Activated CD4-positive, alpha-beta T cell treated with anti-CD3 and anti-CD28 coated beads, Interleukin-2, Interleukin-4, amounts not matched to agents 100 ng/mL and 50 ng/mL, durations not matched to agents 16 hours and 8 hours (primary cell): ENCODE measurements at regions not wholly inside any gene's neighbourhood (a gene's known extent, or its start where the extent isn't known, plus 50 kb on each side); places are given as distances from the start of the nearest gene placed in this dataset.
"Not testable (repeated sequence)": the region's sequence is repeated elsewhere in the genome, so short reads cannot be mapped to it uniquely, and the experiment has no call there.

Experiments
- DNase-seq: peaks from one replicate; pipeline ENCODE4 v3.0.0-alpha.2; 2020; ENCODE audit warnings: low spot score

DNA sequence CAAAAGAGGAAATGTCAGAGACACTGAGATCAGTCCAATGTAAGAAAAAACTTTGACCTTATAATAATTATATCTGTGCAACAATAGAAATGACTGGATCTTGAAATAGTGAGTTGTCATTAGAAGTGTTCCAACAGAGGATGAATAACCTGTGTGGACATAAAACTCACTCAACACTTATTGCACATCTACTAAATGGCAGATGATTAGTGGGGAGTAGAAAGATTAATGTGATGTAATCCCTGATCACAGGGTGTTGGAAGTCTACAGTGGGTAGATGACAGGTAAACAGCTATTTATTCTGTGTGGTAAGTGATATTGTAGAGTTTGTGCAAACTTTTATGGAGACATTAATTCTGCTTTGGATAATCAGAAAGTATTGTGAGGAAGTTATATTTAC, 177.3 kb upstream of the HMHB1 start:
- no peak for DNase-seq

DNA sequence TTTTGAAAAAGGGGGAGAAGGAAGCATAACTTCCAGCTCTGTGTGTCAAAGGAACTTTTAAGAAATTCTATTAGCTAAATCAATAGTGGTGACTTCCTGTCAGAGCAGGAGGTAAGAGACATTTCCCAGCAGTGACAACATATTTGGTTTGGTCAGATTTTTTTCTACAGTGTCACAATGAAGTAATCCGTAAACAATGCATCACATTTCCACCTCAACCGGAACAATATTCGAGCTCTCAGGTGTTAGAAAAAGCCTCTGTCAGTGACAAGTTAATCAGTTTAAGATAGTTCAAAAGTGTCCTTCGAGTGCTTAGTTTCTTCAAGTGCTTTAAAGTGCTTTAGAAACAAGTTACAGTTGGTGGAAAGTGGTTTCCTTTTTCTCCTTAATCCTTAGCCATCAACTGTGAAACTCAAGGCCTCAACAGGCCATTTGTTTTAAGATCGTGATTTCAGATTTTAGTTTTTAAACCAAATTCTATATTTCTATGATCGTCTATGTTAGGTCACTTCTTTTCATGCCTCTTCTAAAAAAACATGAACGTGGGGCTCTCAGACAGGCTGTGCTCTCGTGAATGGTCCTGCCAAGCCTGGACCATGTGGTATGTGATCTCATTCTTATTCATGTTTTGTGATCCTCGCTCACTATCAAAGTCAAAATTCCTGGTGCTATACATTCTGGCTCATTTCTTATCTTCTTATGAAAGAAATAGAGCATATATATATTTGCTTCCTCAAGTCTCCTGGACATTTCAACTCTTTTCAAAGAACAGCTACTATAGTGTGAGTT, 181.9 kb upstream of the HMHB1 start:
- no peak for DNase-seq

GRCh38 chr5:143625048-143625447, 186.9 kb upstream of the HMHB1 start:
- not testable (repeated sequence) for DNase-seq

GRCh38 chr5:143624465-143624864, 187.5 kb upstream of the HMHB1 start:
- DNase-seq: no peak

DNA sequence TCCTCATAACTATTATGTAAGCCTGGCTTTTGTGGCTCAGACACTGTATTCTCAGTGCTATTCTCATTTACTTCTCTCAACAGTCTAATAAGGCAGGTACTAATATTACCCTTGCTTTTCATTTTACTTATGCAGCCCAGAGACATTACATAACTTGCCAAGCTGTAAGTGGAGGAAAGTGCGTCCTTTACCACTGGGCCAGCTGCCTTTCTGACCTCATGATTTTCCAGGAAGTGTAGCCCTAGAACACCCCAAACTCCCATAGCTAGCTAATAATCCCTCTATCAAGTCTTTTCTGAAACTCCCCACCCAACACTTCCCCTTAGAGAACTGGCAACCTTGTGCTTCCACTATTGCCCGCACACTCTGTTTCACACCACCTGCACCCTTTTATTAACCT, 192.9 kb upstream of the HMHB1 start:
- DNase-seq: no peak

DNA sequence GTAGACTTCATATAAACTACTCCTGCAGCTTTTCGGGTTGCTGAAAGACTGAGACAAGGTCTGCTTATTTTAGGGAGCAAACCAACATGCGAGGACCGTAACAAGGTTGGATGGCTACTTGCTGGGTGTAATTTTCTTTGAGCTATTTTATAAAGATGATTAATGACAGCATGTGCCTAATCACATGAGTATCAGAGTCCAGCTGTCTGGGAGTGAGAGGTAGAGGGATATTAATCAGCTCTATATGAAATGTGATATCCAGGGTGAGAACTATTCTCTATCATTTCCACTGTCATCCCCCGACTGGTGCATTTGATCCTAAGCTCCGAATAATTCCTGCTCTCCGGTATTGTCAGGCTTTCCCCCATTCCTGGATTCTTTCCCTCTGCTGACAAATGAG, 193.8 kb upstream of the HMHB1 start:
- no peak for DNase-seq

DNA sequence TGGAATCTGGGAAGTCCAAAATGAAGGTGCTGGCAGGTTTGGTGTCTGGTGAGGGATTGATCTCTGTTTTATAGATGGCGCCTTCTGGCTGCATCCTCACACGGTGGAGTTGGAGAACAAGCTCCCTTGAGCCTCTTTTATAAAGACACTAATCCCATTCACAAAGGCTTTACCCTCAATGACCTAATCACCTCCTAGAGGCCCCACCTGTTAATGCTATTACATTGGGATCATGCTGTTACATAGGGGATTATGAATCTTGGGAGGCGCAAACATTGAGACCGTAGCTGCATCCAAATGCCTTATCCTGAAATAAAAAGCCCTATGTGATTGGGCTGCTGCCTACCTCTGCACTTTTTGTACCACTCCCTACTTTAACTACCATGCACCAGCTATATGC, 197.1 kb upstream of the HMHB1 start:
- no peak for DNase-seq

GRCh38 chr5:143613329-143613728, 198.6 kb upstream of the HMHB1 start:
- DNase-seq: no peak

- no peak for DNase-seq
These were observed 201.0 kb upstream of the HMHB1 start for GRCh38 chr5:143610946-143611345.

GRCh38 chr5:143606043-143606752, 202.7 kb upstream of the NR3C1 start:
- DNase-seq: peak; percentile 91

DNA sequence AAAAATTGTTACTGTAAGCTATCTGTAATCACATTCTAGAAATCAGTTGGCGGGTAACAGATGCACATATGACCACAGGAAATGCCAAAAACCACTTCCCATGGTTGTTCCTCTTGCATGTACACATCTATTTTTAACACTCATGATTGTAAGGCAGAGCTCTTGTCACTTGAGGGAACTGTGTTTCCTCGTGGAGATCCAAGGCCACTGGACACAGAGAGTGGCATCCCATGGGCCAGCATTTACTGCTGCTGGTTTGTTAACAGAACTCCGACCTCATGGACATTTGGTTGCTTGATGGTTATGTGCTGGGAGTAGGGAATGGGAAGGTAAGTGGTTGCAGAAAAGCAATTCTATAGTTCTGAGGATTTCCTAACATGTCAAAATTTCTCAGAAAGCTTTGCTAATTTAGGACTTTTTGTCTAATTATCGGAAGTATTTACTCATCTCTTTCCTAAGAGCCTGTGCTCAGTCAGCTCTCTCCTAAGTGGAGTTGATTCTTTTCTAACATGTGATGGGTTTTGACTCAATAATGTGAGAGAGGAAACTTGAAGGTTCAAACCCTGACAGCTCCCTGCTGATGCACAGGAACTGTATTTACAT, 202.0 kb upstream of the NR3C1 start:
- DNase-seq: peak; percentile 86

GRCh38 chr5:143601917-143602333, 198.4 kb upstream of the NR3C1 start:
- no peak for DNase-seq

DNA sequence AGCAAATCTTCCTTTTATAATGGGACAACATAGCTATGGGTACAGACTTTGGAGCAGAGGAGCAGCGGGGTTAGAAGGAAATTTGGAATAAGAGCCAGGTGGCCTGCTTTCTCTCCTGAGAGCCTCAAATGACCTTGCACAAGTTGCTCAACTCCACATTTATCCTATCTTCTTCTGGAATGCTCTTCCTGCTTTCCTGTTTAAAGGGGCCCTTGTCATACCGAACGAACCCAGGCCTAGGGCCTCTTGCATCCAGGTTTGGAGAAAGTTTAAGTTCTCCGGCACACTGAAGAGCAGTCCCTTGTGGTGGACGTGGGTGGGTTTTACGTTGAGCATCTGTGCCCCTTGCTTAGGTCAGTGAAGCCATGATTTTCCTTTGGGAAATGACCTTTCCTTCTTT, 197.9 kb upstream of the NR3C1 start:
- no peak for DNase-seq

DNA sequence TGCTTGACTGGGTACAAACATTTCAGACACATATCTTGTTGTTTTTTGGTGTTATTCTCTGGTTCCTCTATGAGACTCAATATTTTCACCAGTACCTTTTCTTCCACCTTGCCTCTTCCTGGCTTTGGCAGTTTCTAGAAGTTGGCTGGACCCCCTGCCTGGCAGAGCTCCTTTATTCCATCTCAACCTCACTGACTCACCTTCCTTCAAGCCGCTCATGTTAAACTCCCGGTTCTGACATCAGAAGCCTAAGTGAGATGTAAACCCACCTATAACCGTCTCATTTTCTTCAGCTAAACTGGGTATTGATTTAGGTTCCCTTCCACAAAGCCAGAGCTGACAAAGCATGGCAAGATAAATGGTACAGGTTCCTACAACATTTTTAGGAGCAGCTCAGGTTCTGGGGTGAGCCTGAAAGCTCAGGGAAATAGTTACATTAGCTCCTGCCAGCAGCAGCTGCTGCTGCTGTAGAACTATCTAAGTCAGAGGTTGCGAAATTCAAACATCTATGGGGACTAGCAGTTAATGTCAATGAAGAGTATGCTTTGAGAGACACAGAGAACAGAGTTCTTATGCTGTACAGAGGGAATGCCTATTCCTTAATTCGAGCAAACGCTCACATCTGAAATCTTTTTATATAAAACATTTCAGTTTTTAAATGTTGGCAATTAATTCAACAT, 197.1 kb upstream of the NR3C1 start:
- no peak for DNase-seq

GRCh38 chr5:143599474-143599873, 196.0 kb upstream of the NR3C1 start:
- DNase-seq: no peak

DNA sequence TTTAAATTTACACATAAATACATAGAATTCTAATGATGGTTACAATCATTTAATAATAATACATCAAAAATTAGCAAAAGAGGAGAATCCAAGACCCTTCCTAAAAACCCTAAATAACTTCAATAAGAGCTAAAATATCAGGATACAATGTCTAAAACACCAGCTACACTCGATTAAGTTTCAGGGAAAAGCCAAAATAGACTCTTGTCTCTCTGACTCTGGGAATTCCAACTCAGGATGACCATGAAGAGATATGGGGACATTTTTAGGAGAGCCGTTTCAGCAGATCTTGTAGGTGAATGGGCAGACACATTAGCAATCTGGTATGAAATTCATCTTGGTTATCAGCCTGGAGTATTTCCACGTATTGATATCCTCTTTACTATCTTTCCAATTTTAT, 193.3 kb upstream of the NR3C1 start:
- DNase-seq: no peak

- peak; percentile 61 for DNase-seq
These were observed 191.7 kb upstream of the NR3C1 start for GRCh38 chr5:143594902-143595818.

- no peak for DNase-seq
These were observed 190.2 kb upstream of the NR3C1 start for GRCh38 chr5:143593723-143594122.

GRCh38 chr5:143592648-143593047, 189.2 kb upstream of the NR3C1 start:
- DNase-seq: peak; percentile 67

DNA sequence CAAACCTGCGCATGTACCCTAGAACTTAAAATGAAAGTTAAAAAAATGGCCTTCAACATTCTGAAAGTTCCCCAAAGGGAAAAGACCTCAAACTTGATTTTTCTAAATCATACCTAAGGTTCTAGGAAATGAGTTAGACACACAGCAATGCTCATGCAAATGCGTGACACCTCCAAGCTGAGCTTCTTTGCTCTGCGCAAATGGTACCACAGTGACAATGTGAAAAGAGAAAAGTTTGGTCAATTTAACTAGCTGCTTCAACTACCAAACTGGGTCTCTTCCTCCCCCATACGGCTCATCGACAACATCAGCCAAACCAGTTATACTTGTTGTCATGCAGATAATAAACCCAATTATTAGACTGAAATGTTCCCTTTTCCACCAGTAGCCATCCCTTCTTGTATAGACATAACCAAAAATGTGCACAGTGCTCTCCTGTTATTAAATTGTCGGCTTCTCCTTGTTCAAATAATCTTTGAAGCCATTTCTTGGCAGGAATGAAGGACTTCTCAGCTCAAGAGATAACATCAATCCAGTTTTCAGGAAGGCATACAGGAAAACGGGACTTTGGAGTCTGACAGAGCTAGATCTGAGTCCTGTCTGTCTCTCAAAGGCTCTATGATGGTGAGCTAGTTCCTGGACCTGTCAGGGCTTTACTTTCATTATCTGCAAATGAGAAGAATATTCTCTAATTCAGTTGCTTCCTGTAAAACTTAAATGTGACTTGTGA, 185.6 kb upstream of the NR3C1 start:
- no peak for DNase-seq

GRCh38 chr5:143588121-143588520, 184.6 kb upstream of the NR3C1 start:
- not testable (repeated sequence) for DNase-seq
